Activated naive CD4-positive, alpha-beta T cell treated with anti-CD3 and anti-CD28 coated beads, Interleukin-2, amount 50 U/mL, for 72 hours (primary cell): ENCODE measurements at regions not wholly inside any gene's neighbourhood (a gene's known extent, or its start where the extent isn't known, plus 50 kb on each side); places are given as distances from the start of the nearest gene placed in this dataset.
"Not testable (repeated sequence)": the region's sequence is repeated elsewhere in the genome, so short reads cannot be mapped to it uniquely, and the experiment has no call there.

ENCODE experiments used
- ATAC-seq, 2 donors: fragments of 150-1000 bp; cut with Tn5 transposase; 2 replicates each; pipeline ENCODE4 v1.10.0; 2021; ENCODE audit warnings: mild to moderate bottlenecking in 2 of 2, moderate library complexity in 2 of 2
- DNase-seq, 2 donors: peaks; one replicate each; pipeline ENCODE4 v3.0.0; 2021 to 2022; ENCODE audit warnings: low spot score in 2 of 2
- H3K27ac Mint-ChIP-seq, 2 donors: one replicate each; pipeline ENCODE4 v1.8.0; 2022; ENCODE audit warnings: mild to moderate bottlenecking in 2 of 2, mixed read lengths in 2 of 2
- H3K36me3 Mint-ChIP-seq, 2 donors: one replicate each; pipeline ENCODE4 v1.8.0; 2022; ENCODE audit warnings: mixed read lengths in 2 of 2
- H3K9me3 Mint-ChIP-seq, 2 donors: one replicate each; pipeline ENCODE4 v1.8.0; 2022; ENCODE audit warnings: mixed read lengths in 2 of 2

GRCh38 chr6:120775698-120776097, 558.6 kb downstream of the TBC1D32 start:
- Mint-ChIP-seq H3K27ac (no peak overlapping the region), H3K36me3 (no peaks in the 10 kb centered on the region), H3K9me3 (no peaks in the 10 kb centered on the region)
- DNase-seq (no peak), ATAC-seq (no peak)

- ATAC-seq (no peak), DNase-seq (no peak)
- Mint-ChIP-seq H3K9me3 (no peaks in the 10 kb centered on the region), H3K27ac (no peak overlapping the region), H3K36me3 (no peaks in the 10 kb centered on the region)
Observed at GRCh38 chr6:120774275-120774674, 560.0 kb downstream of the TBC1D32 start.

DNA sequence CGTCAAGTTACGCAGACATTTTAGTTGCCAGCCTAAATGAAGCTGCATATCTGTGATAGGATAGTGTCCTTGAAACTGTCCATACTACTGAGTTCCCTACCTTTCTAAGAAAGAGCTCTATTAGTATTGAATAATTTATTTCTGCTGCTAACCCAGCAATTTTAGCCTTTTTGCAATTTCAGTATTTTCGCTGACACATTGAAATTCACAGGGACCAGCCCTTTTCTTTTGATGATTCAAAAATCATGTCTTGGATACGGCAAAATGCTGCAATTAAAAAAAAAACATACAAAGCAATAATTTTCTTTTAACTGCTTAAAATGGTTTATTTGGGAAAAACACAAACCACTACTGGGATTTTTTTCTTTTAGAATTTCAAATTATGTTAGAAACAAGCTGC, 563.3 kb downstream of the TBC1D32 start:
- H3K9me3 Mint-ChIP-seq = peaks cover 0 to 5% of the 10 kb centered on the region in 2 donors
- H3K36me3 Mint-ChIP-seq = no peaks in the 10 kb centered on the region
- ATAC-seq (no peak), DNase-seq (no peak)
- H3K27ac Mint-ChIP-seq = no peak overlapping the region

DNA sequence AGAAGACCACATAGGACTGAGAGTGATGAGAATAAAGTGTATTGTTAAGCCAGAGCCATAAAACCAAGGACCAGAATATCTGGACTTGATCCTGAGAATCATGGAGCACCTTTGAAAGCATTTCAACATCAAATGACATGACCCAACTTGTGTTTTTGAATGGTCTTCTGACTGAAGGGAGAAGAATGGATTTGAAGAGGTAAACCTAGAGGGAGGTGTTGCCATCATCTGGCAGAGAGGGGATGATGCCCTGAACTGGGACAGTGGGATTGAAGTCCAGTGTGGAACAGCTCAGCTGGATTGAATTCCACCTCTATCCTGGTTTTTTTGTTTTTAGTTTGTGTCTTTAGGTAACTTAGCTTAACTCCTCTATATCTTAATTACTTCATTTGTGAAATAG, 570.0 kb downstream of the TBC1D32 start:
- Mint-ChIP-seq H3K27ac (no peak overlapping the region), H3K9me3 (peaks cover 4 to 5% of the 10 kb centered on the region in 2 donors), H3K36me3 (no peaks in the 10 kb centered on the region)
- DNase-seq = no peak
- ATAC-seq = no peak

GRCh38 chr6:120759570-120759969, 574.7 kb downstream of the TBC1D32 start:
- Mint-ChIP-seq H3K36me3 (no peaks in the 10 kb centered on the region), H3K27ac (no peak overlapping the region), H3K9me3 (peaks cover 0 to 4% of the 10 kb centered on the region in 2 donors)
- DNase-seq = no peak
- no peak for ATAC-seq

DNA sequence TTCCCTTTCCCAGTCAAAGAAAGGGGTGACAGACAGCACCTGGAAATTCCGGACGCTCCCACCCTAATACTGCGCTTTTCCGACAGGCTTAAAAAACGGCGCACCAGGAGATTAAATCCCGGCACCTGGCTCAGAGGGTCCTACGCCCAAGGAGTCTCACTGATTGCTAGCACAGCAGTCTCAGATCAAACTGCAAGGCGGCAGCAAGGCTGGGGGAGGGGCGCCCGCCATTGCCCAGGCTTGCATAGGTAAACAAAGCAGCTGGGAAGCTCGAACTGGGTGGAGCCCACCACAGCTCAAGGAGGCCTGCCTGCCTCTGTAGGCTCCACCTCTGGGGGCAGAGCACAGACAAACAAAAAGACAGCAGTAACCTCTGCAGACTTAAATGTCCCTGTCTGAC, 585.7 kb downstream of the TBC1D32 start:
- peaks cover 9 to 14% of the 10 kb centered on the region in 2 donors for H3K9me3 Mint-ChIP-seq
- not testable (repeated sequence) for H3K27ac Mint-ChIP-seq, ATAC-seq, DNase-seq, H3K36me3 Mint-ChIP-seq

- Mint-ChIP-seq H3K27ac (no peak overlapping the region), H3K9me3 (peaks cover 5 to 11% of the 10 kb centered on the region in 2 donors), H3K36me3 (no peaks in the 10 kb centered on the region)
- ATAC-seq = no peak
- DNase-seq = no peak
Observed at GRCh38 chr6:120736740-120737139, 597.5 kb downstream of the TBC1D32 start.

- H3K36me3 Mint-ChIP-seq = no peaks in the 10 kb centered on the region
- ATAC-seq (no peak), DNase-seq (no peak)
- H3K27ac Mint-ChIP-seq = no peak overlapping the region
- H3K9me3 Mint-ChIP-seq = peaks cover 5 to 11% of the 10 kb centered on the region in 2 donors
Observed at GRCh38 chr6:120735641-120736040, 598.6 kb downstream of the TBC1D32 start.

DNA sequence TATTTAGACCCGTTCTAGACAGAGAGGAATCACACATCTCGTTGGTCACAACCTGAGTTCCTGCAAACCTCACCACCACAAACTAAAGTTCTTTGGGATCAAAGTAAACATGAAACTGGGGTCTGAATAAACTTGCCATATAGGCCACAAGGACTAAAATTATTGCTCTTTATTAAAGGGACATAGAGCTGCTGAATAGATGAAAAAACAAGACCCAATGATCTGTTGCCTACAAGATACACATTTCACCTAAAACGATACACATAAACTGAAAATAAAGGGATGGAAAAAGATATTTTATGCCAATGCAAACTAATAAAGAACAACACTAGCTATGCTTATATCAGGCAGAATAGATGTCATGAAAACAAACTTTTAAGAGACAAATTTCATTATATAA, 623.0 kb downstream of the TBC1D32 start:
- no peak for ATAC-seq
- no peaks in the 10 kb centered on the region for H3K36me3 Mint-ChIP-seq
- peaks cover 15 to 26% of the 10 kb centered on the region in 2 donors for H3K9me3 Mint-ChIP-seq
- DNase-seq = no peak
- H3K27ac Mint-ChIP-seq = no peak overlapping the region

GRCh38 chr6:120700001-120700400, 634.3 kb downstream of the TBC1D32 start:
- no peak overlapping the region for H3K27ac Mint-ChIP-seq
- H3K9me3 Mint-ChIP-seq = peaks cover 6 to 16% of the 10 kb centered on the region in 2 donors
- ATAC-seq (no peak), DNase-seq (no peak)
- H3K36me3 Mint-ChIP-seq = no peaks in the 10 kb centered on the region

DNA sequence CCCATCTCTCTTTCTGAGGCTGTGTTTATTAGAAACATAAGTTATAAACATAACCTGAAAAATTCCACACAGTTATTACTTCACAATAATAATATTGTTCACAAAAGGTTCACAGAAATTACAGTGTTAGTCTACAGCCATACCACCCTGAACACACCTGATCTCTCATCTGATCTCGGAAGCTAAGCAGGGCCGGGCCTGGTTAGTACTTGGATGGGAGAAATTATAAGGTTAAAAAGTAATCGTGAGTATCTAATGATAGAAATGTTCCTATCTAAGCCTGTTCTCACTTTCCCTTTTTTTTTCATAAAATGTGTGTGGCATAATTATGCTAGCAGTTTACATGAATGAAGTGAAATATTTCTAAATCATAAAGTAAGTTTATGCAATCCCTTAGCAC, 647.8 kb downstream of the TBC1D32 start:
- ATAC-seq (no peak), DNase-seq (no peak)
- Mint-ChIP-seq H3K36me3 (no peaks in the 10 kb centered on the region), H3K9me3 (no peaks in the 10 kb centered on the region), H3K27ac (no peak overlapping the region)

GRCh38 chr6:120682145-120682544, 652.1 kb downstream of the TBC1D32 start:
- Mint-ChIP-seq H3K36me3 (no peaks in the 10 kb centered on the region), H3K9me3 (peaks cover 5 to 9% of the 10 kb centered on the region in 2 donors), H3K27ac (no peak overlapping the region)
- DNase-seq (no peak), ATAC-seq (no peak)

GRCh38 chr6:120681204-120681603, 653.1 kb downstream of the TBC1D32 start:
- no peaks in the 10 kb centered on the region for H3K36me3 Mint-ChIP-seq
- no peak overlapping the region for H3K27ac Mint-ChIP-seq
- DNase-seq = no peak
- ATAC-seq = no peak
- H3K9me3 Mint-ChIP-seq = peaks cover 5 to 9% of the 10 kb centered on the region in 2 donors

DNA sequence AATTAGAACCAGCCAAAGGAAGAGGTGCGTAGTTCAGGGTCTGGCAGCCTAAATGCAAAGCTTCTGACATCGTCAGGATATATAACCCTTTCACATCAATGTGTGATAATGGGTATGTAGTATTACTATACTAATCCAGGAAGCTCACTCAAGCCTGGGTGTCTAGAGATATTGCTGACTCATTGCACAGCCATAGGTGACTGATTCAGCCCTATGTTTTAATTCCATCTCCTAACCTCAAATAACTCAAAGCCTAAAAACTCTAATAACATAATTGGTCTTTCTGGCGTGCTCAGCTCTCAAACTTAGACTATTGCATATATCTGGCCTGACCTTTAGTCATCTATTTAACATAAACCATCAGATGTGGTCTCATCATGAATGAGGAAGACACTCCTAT, 658.4 kb downstream of the TBC1D32 start:
- peaks cover 5 to 6% of the 10 kb centered on the region in 2 donors for H3K9me3 Mint-ChIP-seq
- H3K27ac Mint-ChIP-seq = no peak overlapping the region
- no peaks in the 10 kb centered on the region for H3K36me3 Mint-ChIP-seq
- no peak for DNase-seq
- no peak for ATAC-seq

- Mint-ChIP-seq H3K9me3 (peaks cover 6 to 9% of the 10 kb centered on the region in 2 donors), H3K27ac (no peak overlapping the region), H3K36me3 (no peaks in the 10 kb centered on the region)
- DNase-seq (no peak), ATAC-seq (no peak)
Observed at GRCh38 chr6:120671519-120671918, 662.8 kb downstream of the TBC1D32 start.

GRCh38 chr6:120652506-120652905, 681.8 kb downstream of the TBC1D32 start:
- H3K36me3 Mint-ChIP-seq = no peaks in the 10 kb centered on the region
- DNase-seq = no peak
- ATAC-seq = no peak
- peaks cover 4 to 6% of the 10 kb centered on the region in 2 donors for H3K9me3 Mint-ChIP-seq
- H3K27ac Mint-ChIP-seq = no peak overlapping the region

DNA sequence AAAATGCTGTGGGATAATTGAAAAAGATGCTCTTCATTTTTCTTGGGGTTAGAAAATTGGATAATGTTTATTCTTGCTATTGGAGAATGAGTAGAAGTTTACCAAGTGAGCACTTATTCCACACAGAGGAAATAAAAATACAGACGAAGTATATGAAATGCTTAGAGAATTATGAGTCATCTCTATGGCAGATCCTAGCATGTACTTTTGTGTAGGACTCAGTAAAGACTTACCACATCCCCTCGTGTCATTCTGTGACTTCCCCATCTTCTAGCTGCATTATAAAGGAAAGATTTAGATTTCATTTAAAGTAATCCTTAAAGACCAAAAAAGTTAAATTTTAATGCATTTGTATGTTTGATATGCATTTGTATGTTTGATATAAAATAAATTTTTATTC, 685.6 kb downstream of the TBC1D32 start:
- Mint-ChIP-seq H3K9me3 (peaks cover 6 to 10% of the 10 kb centered on the region in 2 donors), H3K27ac (no peak overlapping the region), H3K36me3 (no peaks in the 10 kb centered on the region)
- DNase-seq = no peak
- no peak for ATAC-seq

GRCh38 chr6:120646101-120646500, 688.2 kb downstream of the TBC1D32 start:
- no peak overlapping the region for H3K27ac Mint-ChIP-seq

DNA sequence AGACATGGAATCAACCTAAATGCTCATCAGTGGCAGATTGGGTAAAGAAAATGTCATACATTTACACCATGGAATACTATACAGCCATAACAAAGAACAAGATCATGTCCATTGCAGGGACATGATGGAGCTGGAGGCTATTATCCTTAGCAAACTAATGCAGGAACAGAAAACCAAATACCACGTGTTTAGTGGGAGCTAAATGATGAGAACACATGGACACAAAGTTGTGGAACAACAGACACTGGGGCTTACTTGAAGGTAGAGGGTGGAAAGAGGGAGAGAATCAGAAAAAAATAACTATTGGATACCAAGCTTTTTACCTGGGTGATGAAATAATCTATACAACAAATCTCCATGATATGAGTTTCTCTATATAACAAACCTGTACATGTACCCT, 701.3 kb downstream of the TBC1D32 start:
- no peak for DNase-seq
- ATAC-seq = no peak
- Mint-ChIP-seq H3K9me3 (peaks cover 0 to 5% of the 10 kb centered on the region in 2 donors), H3K27ac (no peak overlapping the region), H3K36me3 (no peaks in the 10 kb centered on the region)

More at GRCh38 chr6:120646101-120646500, 688.2 kb downstream of the TBC1D32 start:
- Mint-ChIP-seq H3K36me3 (no peaks in the 10 kb centered on the region), H3K9me3 (peaks cover 6 to 14% of the 10 kb centered on the region in 2 donors)
- DNase-seq = no peak
- no peak for ATAC-seq
